Colon (tissue), 2 donors: ENCODE measurements at regions not wholly inside any gene's neighbourhood (a gene's known extent, or its start where the extent isn't known, plus 50 kb on each side); places are given as distances from the start of the nearest gene placed in this dataset.

ENCODE experiments used
- FAIRE-seq: peaks from 2 replicates; lab custom pipeline; 2012; peaks lifted over from hg19 to GRCh38; lab: Jason Lieb, UNC
- donor health status: control.
- donor health status: control.

GRCh38 chr18:22355598-22355997, 62.1 kb downstream of the CTAGE1 start:
- no peak for FAIRE-seq

- FAIRE-seq = no peak
Observed at GRCh38 chr18:22355069-22355468, 62.6 kb downstream of the CTAGE1 start.

DNA sequence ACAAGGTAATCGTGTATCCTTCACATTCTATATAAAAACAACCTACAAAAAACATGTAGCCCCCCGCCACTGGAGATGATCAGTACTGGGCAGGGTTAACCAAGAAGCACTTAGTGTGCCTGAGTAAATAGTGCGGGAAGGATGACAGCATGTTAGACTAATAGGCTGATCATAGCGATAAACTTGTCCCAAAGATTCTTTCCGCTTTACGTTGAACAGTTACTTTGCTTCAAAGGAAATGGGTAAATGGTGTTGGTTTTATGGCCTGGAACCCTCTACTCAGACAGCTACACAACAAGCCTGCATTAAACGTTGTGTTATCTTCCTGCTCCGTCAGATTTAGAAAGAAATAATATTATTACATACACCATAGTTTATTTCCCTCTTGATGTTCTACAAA, 67.7 kb downstream of the CTAGE1 start:
- no peak for FAIRE-seq

DNA sequence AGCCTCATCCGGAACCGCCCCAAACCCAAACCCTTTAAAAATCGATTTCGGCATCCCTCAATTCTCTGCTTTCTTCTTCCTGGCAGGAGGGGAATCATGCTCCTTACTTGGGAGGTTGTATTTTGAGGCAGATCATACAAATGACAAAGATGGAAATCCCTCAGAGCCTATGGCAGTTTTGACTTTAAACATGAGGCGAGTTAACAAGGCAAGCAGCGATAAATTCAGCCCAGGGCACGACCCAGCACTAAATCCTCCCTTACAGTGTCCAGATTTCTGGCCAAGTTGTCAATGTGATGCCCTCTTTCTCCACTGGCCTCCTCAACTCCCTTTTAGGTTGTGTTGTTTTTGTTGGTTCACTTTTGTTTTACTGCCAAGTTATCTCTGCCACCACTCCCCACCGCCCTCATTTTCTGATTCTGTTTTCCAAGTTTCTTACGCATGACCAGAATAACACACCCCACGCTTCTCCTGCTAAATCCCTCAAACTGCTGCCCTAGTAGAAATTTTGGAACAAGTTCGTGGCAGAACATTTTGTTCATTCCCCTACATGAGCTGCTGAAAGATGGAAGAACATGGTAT, 68.3 kb downstream of the CTAGE1 start:
- FAIRE-seq = no peak

DNA sequence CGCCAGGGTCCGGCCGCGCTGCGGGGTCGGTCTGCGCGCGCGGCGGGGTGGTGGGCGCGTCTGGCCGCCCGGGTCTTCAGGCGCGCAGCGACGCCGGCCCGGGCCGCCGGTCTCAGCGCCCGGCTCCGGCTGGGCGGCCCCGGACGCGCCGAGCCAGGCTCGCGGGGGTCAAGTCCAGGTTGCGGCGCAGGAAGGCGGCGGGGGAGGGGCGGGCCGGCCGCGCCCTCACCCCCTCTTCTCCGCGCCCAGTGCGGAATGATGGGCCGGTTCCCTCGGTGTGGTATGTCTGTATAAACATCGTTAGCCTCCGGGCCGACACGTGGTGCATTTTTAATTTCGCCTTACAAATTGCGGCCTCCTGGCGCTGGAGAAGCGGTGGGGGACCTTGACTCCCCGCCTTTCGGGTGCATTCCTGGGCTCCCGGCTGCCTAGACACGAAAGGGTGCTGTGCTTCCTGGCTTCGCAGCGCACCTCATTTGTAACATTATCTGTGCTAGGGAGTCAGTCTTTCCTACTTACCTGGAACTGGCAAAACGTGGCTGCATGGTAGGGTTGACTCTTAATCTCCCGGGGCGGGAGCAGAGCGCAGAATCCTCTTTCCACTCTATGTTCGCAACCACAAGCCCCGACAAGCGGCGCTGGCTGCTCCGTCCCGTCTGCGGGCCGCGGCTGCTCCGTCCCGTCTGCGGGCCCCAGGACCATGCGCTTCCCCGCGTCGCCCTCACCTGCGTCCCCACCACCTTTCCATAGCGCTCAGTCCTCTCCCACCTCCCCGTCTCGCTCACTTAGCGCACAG, 69.0 kb downstream of the CTAGE1 start:
- FAIRE-seq = no peak

GRCh38 chr18:22347606-22348511, 69.9 kb downstream of the CTAGE1 start:
- FAIRE-seq = no peak

DNA sequence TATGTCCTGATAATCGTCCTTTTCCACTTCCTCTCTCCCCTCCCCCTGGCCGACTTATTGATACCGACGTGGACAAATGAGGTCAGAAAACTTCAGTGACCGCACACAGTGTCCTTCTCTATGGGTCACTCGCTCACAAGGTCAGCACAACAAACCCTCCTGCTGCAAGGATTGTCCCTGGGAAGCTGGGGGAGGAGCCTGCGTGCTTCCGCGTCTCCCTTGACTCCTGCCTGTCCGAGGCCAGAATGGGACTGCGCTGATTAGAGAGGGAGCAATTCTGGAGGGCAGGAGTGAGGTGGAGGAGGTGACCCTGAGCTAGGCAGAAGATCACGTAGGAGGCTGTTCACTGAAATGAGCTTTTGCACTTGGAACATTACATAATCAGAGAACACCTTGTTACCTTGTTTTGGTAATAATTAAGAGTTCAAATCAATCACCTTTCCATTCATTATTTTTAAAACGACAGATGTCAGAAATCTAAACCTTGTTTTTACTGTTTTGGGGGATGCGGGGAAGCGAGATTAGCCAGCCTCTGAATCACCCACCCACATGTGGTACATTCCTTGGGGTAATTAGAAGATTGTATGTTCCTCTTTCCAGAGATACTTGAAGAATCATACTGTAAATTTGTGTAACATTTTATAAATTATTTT, 70.6 kb downstream of the CTAGE1 start:
- no peak for FAIRE-seq

- no peak for FAIRE-seq
Observed at GRCh38 chr18:22346401-22346952, 71.2 kb downstream of the CTAGE1 start.

DNA sequence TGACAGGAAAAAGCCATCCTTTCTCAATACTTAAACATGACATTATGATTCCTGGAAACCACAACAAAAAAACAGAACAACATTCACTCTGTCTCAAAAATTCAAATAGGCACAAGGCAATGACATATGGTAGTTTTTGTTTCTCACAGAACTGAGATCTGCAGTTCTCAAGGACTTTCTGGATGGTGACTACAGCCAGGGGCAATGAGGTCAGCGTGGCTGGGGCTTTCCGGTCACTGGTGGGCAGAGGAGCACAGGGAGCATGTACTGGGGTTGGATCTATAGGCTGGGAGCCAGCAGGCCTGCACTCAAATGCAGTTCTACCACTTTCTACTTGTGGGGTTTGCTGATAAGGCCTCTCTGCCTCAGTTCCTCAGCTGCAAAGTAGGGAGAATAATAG, 72.0 kb downstream of the CTAGE1 start:
- FAIRE-seq = no peak

DNA sequence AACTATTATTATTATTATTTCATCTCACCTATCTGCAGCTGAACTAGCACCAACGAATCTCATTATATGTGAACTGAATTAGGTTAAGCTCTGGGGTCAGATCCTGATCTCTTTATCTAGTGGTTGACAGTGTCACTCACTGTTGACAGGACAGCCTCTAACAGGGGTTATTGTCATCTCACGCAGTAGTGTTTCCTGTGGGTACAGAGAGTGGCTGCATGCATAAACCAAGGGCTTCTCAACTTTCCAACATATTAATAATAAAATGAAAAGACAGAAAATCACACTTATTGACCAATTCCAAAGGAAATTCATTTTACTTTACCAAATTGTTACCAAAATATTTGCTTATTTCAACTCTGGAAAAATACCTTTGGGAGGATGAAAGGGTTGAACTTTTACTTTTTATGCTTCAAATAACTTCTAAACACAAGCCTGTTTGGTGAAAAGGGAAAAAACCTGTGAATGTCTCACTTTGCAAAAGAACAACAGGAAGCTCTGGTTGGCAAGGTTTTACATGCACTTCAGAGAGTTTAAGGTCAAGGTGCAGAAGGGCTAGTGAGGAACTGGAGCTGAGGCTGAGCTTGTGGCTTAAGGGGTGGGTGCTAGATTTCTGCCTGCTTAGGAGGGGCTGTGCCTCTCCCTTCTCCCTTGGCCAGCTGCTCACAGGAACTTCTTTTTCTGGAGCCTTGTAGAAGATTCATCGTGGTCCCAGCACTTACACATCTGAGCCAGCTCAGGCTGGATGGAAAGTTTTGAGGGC, 72.6 kb downstream of the CTAGE1 start:
- no peak for FAIRE-seq

GRCh38 chr18:22344445-22344844, 73.3 kb downstream of the CTAGE1 start:
- no peak for FAIRE-seq

- FAIRE-seq = no peak
Observed at GRCh38 chr18:22343613-22344012, 74.1 kb downstream of the CTAGE1 start.

DNA sequence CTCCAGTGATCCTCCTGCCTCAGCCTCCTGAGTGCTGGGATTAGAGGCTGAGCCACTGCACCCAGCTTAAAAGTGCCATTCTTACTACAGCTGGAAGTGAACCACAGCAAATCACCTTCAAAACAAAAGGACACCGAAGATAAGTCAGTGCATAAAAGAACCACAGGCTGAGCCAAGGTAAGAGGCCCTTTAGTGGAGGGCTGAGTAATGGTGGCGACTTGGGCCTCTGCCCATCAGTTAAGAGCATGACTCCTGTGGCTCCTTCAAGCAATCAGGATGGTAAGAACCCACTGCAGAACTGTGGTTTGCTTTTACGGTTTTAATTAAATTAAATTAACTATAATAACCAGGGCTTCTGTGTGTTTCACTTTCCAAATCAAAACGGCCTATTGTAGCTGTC, 75.1 kb downstream of the CTAGE1 start:
- FAIRE-seq = no peak

DNA sequence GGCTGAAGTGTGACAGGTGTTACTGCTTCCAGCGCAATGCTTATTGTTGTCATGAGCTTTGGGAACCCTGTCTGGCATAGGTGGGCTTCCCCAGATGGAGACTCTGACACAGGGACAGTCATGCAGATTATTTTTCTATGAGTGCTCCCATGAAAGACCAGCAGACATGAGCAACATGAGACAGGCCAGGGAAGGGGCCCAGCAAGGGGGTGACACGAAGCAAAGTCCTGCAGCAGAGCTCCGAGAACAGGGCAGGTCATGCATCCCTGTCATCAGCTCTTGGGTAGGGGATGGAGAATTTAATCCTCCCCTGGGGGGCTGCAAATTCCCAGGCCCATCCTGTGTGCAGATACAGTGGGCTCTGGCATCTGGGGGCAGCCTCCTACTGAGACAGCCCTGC, 77.4 kb downstream of the CTAGE1 start:
- no peak for FAIRE-seq

DNA sequence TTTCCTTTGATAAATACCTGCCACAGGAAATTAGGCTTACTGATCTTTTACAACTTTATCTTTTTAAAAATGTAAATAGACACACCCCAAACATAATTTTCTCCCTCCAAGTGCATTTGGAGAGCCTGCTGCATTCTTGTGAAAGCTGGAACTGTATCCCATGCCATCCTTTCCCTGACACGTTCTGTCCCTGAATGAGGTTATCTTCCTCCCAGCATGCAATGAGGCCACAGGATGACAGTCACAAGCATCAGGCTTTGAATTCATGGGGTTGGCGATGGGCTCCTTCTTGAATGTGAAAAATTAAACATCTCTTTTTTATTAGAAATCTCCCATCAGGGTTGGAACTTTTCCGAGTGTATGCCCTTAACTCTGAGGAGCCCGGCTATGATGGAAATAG, 77.8 kb downstream of the CTAGE1 start:
- FAIRE-seq = no peak

DNA sequence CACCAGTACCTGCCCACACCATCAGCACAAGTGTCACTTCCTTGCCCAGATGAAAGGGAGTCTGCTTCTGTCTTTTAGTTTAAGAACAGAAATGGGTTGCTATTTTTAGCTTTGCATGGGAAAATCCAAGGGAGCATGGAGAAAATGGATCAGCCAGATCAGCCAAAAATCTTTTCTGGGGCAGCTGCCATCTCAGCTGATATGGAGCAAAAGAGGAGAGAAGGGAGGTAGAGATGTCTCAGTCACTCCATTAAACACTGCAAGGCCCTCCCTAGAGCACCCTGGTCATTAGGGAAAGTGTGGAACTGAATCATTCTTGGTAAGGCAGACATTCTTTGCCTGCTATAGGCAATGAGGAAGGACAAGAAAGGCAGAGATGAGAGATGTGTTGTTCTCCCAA, 79.9 kb downstream of the CTAGE1 start:
- no peak for FAIRE-seq

GRCh38 chr18:22337306-22337705, 80.4 kb downstream of the CTAGE1 start:
- FAIRE-seq = no peak

- no peak for FAIRE-seq
Observed at GRCh38 chr18:22336406-22336805, 81.3 kb downstream of the CTAGE1 start.

DNA sequence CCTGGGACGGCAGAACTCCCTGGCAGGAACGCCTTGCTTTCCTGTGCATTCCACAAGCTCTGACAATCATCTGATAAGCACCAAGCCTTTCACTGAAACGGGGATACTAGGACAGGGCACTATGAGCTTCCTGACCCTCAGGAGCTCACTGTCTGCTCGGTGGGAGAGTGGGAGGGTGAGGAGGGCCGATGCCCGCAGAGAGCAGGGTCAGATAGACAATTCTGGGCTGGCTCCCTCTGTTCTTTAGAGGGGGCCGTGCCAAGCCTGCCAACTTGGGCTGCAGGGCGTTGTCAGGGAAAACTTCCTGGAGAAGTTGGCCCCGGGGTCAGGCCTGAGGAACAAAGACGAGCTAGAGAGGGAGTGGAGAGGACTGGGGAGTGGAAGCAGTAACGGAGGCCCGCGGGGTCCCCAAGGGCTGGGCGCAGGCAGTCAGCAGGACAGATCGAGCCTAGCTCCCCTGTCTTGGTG, 82.0 kb downstream of the CTAGE1 start:
- FAIRE-seq = no peak

GRCh38 chr18:22334567-22334966, 83.1 kb downstream of the CTAGE1 start:
- no peak for FAIRE-seq

GRCh38 chr18:22332590-22332989, 85.1 kb downstream of the CTAGE1 start:
- no peak for FAIRE-seq
